H9 (cell line): ENCODE measurements at regions not wholly inside any gene's neighbourhood (a gene's known extent, or its start where the extent isn't known, plus 50 kb on each side); places are given as distances from the start of the nearest gene placed in this dataset.
"Not testable (repeated sequence)": the region's sequence is repeated elsewhere in the genome, so short reads cannot be mapped to it uniquely, and the experiment has no call there.

Experiments
- DNase-seq: peaks from one replicate; pipeline ENCODE4 v3.0.0-alpha.2; 2017
- H2AFZ ChIP-seq: one replicate; pipeline ENCODE4 v1.6.1; 2013; ENCODE audit warnings: mild to moderate bottlenecking, low read length, control low read depth, moderate library complexity
- H2AK5ac ChIP-seq: 2 replicates; pipeline ENCODE4 v1.6.1; 2013; ENCODE audit warnings: low read length, control low read depth, mixed read lengths; ENCODE audit not compliant: insufficient read length
- H2BK120ac ChIP-seq: one replicate; pipeline ENCODE4 v1.6.1; 2013; ENCODE audit warnings: low read depth, mild to moderate bottlenecking, low read length, control low read depth, inconsistent platforms; ENCODE audit not compliant: poor library complexity, severe bottlenecking
- H2BK12ac ChIP-seq: 2 replicates; pipeline ENCODE4 v1.6.1; 2013; ENCODE audit warnings: low read length, control low read depth, mixed read lengths, low read depth; ENCODE audit not compliant: insufficient read length
- H2BK15ac ChIP-seq: 2 replicates; pipeline ENCODE4 v1.6.1; 2013; ENCODE audit warnings: low read depth, low read length, control low read depth
- H2BK20ac ChIP-seq: one replicate; pipeline ENCODE4 v1.6.1; 2013; ENCODE audit warnings: low read depth, mild to moderate bottlenecking, low read length, control low read depth, inconsistent platforms; ENCODE audit not compliant: poor library complexity, severe bottlenecking
- H2BK5ac ChIP-seq: 2 replicates; pipeline ENCODE4 v1.6.1; 2013; ENCODE audit warnings: low read length, control low read depth, mixed read lengths; ENCODE audit not compliant: insufficient read length
- H3K14ac ChIP-seq: 2 replicates; pipeline ENCODE4 v1.6.1; 2013; ENCODE audit warnings: low read length, control low read depth; ENCODE audit not compliant: insufficient read depth
- H3K18ac ChIP-seq: 2 replicates; pipeline ENCODE4 v1.6.1; 2013; ENCODE audit warnings: low read depth, mild to moderate bottlenecking, mixed read lengths, low read length, control low read depth; ENCODE audit not compliant: insufficient read length
- H3K23ac ChIP-seq: 2 replicates; pipeline ENCODE4 v1.6.1; 2013; ENCODE audit warnings: low read length, control low read depth, mixed read lengths, low read depth; ENCODE audit not compliant: insufficient read length
- H3K23me2 ChIP-seq: 2 replicates; pipeline ENCODE4 v1.6.1; 2013; ENCODE audit warnings: low read depth, mild to moderate bottlenecking, mixed read lengths, low read length, control low read depth; ENCODE audit not compliant: insufficient read length, poor library complexity, severe bottlenecking
- H3K27ac ChIP-seq: 2 replicates; pipeline ENCODE4 v1.5.1; 2013; ENCODE audit warnings: low read length, control low read depth, mixed read lengths, low read depth; ENCODE audit not compliant: insufficient read length
- H3K27me3 ChIP-seq: 2 replicates; pipeline ENCODE4 v1.6.1; 2013; ENCODE audit warnings: low read length, control low read depth, inconsistent platforms; ENCODE audit not compliant: insufficient read depth
- H3K4ac ChIP-seq: 2 replicates; pipeline ENCODE4 v1.6.1; 2013; ENCODE audit warnings: low read depth, mild to moderate bottlenecking, control low read depth, inconsistent platforms, low read length, moderate library complexity
- H3K4me1 ChIP-seq: 2 replicates; pipeline ENCODE4 v1.6.1; 2013; ENCODE audit warnings: low read length, control low read depth, inconsistent platforms; ENCODE audit not compliant: insufficient read depth
- H3K4me2 ChIP-seq: 2 replicates; pipeline ENCODE4 v1.6.1; 2013; ENCODE audit warnings: low read length, control low read depth, mixed read lengths; ENCODE audit not compliant: insufficient read length, insufficient read depth
- H3K56ac ChIP-seq: 2 replicates; pipeline ENCODE4 v1.6.1; 2013; ENCODE audit warnings: low read depth, mild to moderate bottlenecking, mixed read lengths, low read length, control low read depth; ENCODE audit not compliant: insufficient read length
- H3K79me1 ChIP-seq: 2 replicates; pipeline ENCODE4 v1.6.1; 2013; ENCODE audit warnings: low read depth, mild to moderate bottlenecking, moderate library complexity, low read length, control low read depth, inconsistent platforms; ENCODE audit not compliant: insufficient read depth, poor library complexity, severe bottlenecking
- H3K79me2 ChIP-seq: 2 replicates; pipeline ENCODE4 v1.6.1; 2013; ENCODE audit warnings: low read length, control low read depth, inconsistent platforms; ENCODE audit not compliant: insufficient read depth
- H3K9ac ChIP-seq: 2 replicates; pipeline ENCODE4 v1.6.1; 2013; ENCODE audit warnings: low read length, control low read depth, mixed read lengths; ENCODE audit not compliant: insufficient read length; ENCODE audit errors: extremely low read depth
- H3K9me3 ChIP-seq: one replicate; pipeline ENCODE4 v1.6.1; 2013; ENCODE audit warnings: low read depth, low read length, inconsistent platforms; ENCODE audit not compliant: control insufficient read depth
- H3T11ph ChIP-seq: one replicate; pipeline ENCODE4 v1.6.1; 2013; ENCODE audit warnings: mild to moderate bottlenecking, low read length, control low read depth, inconsistent platforms
- H4K20me1 ChIP-seq: one replicate; pipeline ENCODE4 v1.6.1; 2013; ENCODE audit not compliant: control insufficient read depth, insufficient read length, insufficient read depth
- H4K5ac ChIP-seq: 2 replicates; pipeline ENCODE4 v1.6.1; 2013; ENCODE audit warnings: low read depth, mild to moderate bottlenecking, mixed read lengths, low read length, control low read depth; ENCODE audit not compliant: insufficient read length
- H4K8ac ChIP-seq: replicated peaks from 2 replicates; pipeline ENCODE4 v1.6.1; 2013; ENCODE audit warnings: low read length, control low read depth, mixed read lengths, low read depth; ENCODE audit not compliant: insufficient read length
- H4K91ac ChIP-seq: 2 replicates; pipeline ENCODE4 v1.6.1; 2013; ENCODE audit warnings: low read depth, mild to moderate bottlenecking, moderate library complexity, mixed read lengths, low read length, control low read depth; ENCODE audit not compliant: insufficient read length
- H3K27ac Mint-ChIP-seq, 3 experiments: 2 replicates in 2 of 3; 3 replicates in 1 of 3; pipeline ENCODE4 v1.8.0; 2020 to 2021; ENCODE audit warnings: mixed read lengths in 3 of 3, mild to moderate bottlenecking in 1 of 3, moderate library complexity in 1 of 3
- H3K27me3 Mint-ChIP-seq: 2 replicates; pipeline ENCODE4 v1.8.0; 2021; ENCODE audit warnings: low read depth, mild to moderate bottlenecking, moderate library complexity, mixed read lengths
- H3K36me3 Mint-ChIP-seq, 3 experiments: 2 replicates in 2 of 3; 3 replicates in 1 of 3; pipeline ENCODE4 v1.8.0; 2020 to 2021; ENCODE audit warnings: low read depth in 3 of 3, mixed read lengths in 3 of 3; ENCODE audit not compliant: insufficient read depth in 1 of 3
- H3K4me1 Mint-ChIP-seq, 2 experiments: 2 replicates each; pipeline ENCODE4 v1.8.0; 2020; ENCODE audit warnings: mixed read lengths in 2 of 2
- H3K4me3 Mint-ChIP-seq, 2 experiments: 2 replicates in 1 of 2; 3 replicates in 1 of 2; pipeline ENCODE4 v1.8.0; 2020 to 2021; ENCODE audit warnings: mild to moderate bottlenecking in 2 of 2, mixed read lengths in 2 of 2, moderate library complexity in 1 of 2
- H3K9me3 Mint-ChIP-seq, 2 experiments: 2 replicates in 1 of 2; 3 replicates in 1 of 2; pipeline ENCODE4 v1.8.0; 2020; ENCODE audit warnings: mild to moderate bottlenecking in 2 of 2, mixed read lengths in 2 of 2, moderate library complexity in 1 of 2
- CTCF ChIP-seq: fragments of 200-600 bp; sonication (generic); conservative IDR thresholded peaks from 3 replicates; pipeline ENCODE4 v1.8.0; 2021; ENCODE audit warnings: antibody characterized with exemption, mild to moderate bottlenecking
- WGBS: extraction: QIAGEN DNeasy Blood & Tissue Kit; methylation state at CpG from one replicate; pipeline ENCODE4 v1.1.7; 2013; ENCODE audit warnings: missing lambda C conversion rate, low lambda C conversion rate, mixed read lengths; ENCODE audit not compliant: insufficient read length; ENCODE audit errors: extremely low coverage; 5-methylcytosine and 5-hydroxymethylcytosine counted together

GRCh38 chr5:174560861-174561260, 163.5 kb upstream of the MSX2 start:
- no peak overlapping the region for H2BK120ac ChIP-seq
- H3K79me2 ChIP-seq: no peaks in the 10 kb centered on the region
- no peaks in the 10 kb centered on the region for H3K9me3 ChIP-seq
- no peaks in the 10 kb centered on the region for H4K20me1 ChIP-seq
- H2BK15ac ChIP-seq: no peak overlapping the region
- H2BK5ac ChIP-seq: no peak overlapping the region
- no peaks in the 10 kb centered on the region for H3K27me3 ChIP-seq
- no peak overlapping the region for H4K5ac ChIP-seq
- H3K27ac Mint-ChIP-seq: no peak overlapping the region
- no peak overlapping the region for H4K91ac ChIP-seq
- H3K56ac ChIP-seq: no peak overlapping the region
- peaks cover 16% of the 10 kb centered on the region for H3K27me3 Mint-ChIP-seq
- H3K4ac ChIP-seq: no peak overlapping the region
- H3K9me3 Mint-ChIP-seq: 0 out of 5 replicates have a peak, but pooled peaks cover 0 to 2% of the 10 kb centered on the region in 2 experiments
- no peak overlapping the region for H2AFZ ChIP-seq
- no peak overlapping the region for H4K8ac ChIP-seq
- TF ChIP-seq CTCF: no peak
- no peak overlapping the region for H3K27ac ChIP-seq
- no peaks in the 10 kb centered on the region for H3K79me1 ChIP-seq
- no peak for DNase-seq
- no peaks in the 10 kb centered on the region for H3K23me2 ChIP-seq
- no peak overlapping the region for H3K9ac ChIP-seq
- no peaks in the 10 kb centered on the region for H3K4me1 ChIP-seq
- H2BK20ac ChIP-seq: no peak overlapping the region
- 100% methylated on average over 1 of the region's 3 CpGs for WGBS
- H3K14ac ChIP-seq: no peak overlapping the region
- no peak overlapping the region for H3K23ac ChIP-seq
- H2AK5ac ChIP-seq: no peak overlapping the region
- H3K4me3 Mint-ChIP-seq: no peak overlapping the region
- H3K36me3 Mint-ChIP-seq: no peaks in the 10 kb centered on the region
- no peaks in the 10 kb centered on the region; a peak in 1 of 4 replicates for H3K4me1 Mint-ChIP-seq
- H3K18ac ChIP-seq: no peak overlapping the region
- no peak overlapping the region for H3K4me2 ChIP-seq
- H2BK12ac ChIP-seq: no peak overlapping the region
- H3T11ph ChIP-seq: no peak overlapping the region

GRCh38 chr5:174563040-174563439, 161.3 kb upstream of the MSX2 start:
- no CpG with 5 or more reads among the region's 6 CpGs for WGBS
- H3K4me2 ChIP-seq: not testable (repeated sequence)

More at GRCh38 chr5:174563040-174563439, 161.3 kb upstream of the MSX2 start:
- not testable (repeated sequence) for H3K23me2 ChIP-seq, H3K79me1 ChIP-seq, H2BK15ac ChIP-seq, H3K36me3 Mint-ChIP-seq, H4K5ac ChIP-seq, DNase-seq, H3K14ac ChIP-seq, H3K27ac Mint-ChIP-seq, H3K27me3 ChIP-seq, H3T11ph ChIP-seq, H3K18ac ChIP-seq, H3K4ac ChIP-seq, H2AFZ ChIP-seq, H4K8ac ChIP-seq, H3K4me1 ChIP-seq, H3K4me1 Mint-ChIP-seq, H4K20me1 ChIP-seq, H3K4me3 Mint-ChIP-seq, H2BK12ac ChIP-seq, H2AK5ac ChIP-seq, H3K9me3 Mint-ChIP-seq, H3K56ac ChIP-seq, H3K9ac ChIP-seq, H3K23ac ChIP-seq, H3K27ac ChIP-seq, H4K91ac ChIP-seq, H2BK20ac ChIP-seq, H2BK5ac ChIP-seq, H3K79me2 ChIP-seq, H2BK120ac ChIP-seq, H3K9me3 ChIP-seq
- H3K27me3 Mint-ChIP-seq: peaks cover 16% of the 10 kb centered on the region
